ENCODE measurements at regions not wholly inside any gene's neighbourhood (a gene's known extent, or its start where the extent isn't known, plus 50 kb on each side); places are given as distances from the start of the nearest gene placed in this dataset.

- no peak for DNase-seq (ENCODE audit: low read depth, low spot score)
- CTCF ChIA-PET: no interaction called here
Measured at GRCh38 chrX:69256291-69256565, 91.0 kb upstream of the PJA1 start.

More at GRCh38 chrX:69256291-69256565, 91.0 kb upstream of the PJA1 start:
- Histone ChIP-seq H3K36me3 (ENCODE audit: control insufficient read depth in 1 of 2, insufficient read depth in 2 of 2, low read length in 2 of 2) (no peaks in the 10 kb centered on the region), H3K9me2 (ENCODE audit: insufficient read depth) (no peaks in the 10 kb centered on the region), H3K4me1 (ENCODE audit: control insufficient read depth in 1 of 2, insufficient read depth in 2 of 2, low read length in 2 of 2) (no peaks in the 10 kb centered on the region), H3K27ac (ENCODE audit: low read depth, low read length) (no peak overlapping the region), H3K27me3 (ENCODE audit: insufficient read depth, low read length) (no peaks in the 10 kb centered on the region), H3K4me3 (replicated peaks in 1 of 2; ENCODE audit: low read depth in 1 of 2, low read length in 2 of 2) (no peak overlapping the region), H3K79me2 (ENCODE audit: insufficient read depth, low read length) (no peaks in the 10 kb centered on the region), H3K9ac (ENCODE audit: low read length) (no peak overlapping the region), H3K4me2 (ENCODE audit: low read length) (no peak overlapping the region), H4K20me1 (ENCODE audit: insufficient read depth) (no peaks in the 10 kb centered on the region), H3K9me3 (ENCODE audit: control insufficient read depth in 1 of 2, insufficient read depth in 1 of 2, low read depth in 1 of 2, low read length in 2 of 2) (no peaks in the 10 kb centered on the region), H2AFZ (ENCODE audit: low read depth, low read length, poor library complexity, severe bottlenecking) (no peak overlapping the region)
- no peak for TF ChIP-seq POLR2AphosphoS5 (IDR thresholded peaks at IDR 0.05; ENCODE audit: low read depth, low read length)
- no peak for TF ChIP-seq FOSL1 (IDR thresholded peaks at IDR 0.05; ENCODE audit: low read depth)
- no peak for TF ChIP-seq RAD21 (IDR thresholded peaks at IDR 0.05; ENCODE audit: low read depth)
- TF ChIP-seq ELF1 (IDR thresholded peaks at IDR 0.05; ENCODE audit: borderline replicate concordance, low read depth): no peak
- TF ChIP-seq ZFX (IDR thresholded peaks at IDR 0.05): no peak
- no peak for TF ChIP-seq ZNF274 (IDR thresholded peaks at IDR 0.05; ENCODE audit: low read depth, low read length)
- TF ChIP-seq TCF7L2 (IDR thresholded peaks at IDR 0.05; ENCODE audit: borderline replicate concordance, extremely low read depth, insufficient read depth, insufficient read length): no peak
- TF ChIP-seq YY1 (IDR thresholded peaks at IDR 0.05; ENCODE audit: extremely low read depth, insufficient replicate concordance, low read depth, low read length): no peak
- TF ChIP-seq JUND (IDR thresholded peaks at IDR 0.05): no peak
- no peak for TF ChIP-seq REST (IDR thresholded peaks at IDR 0.05; ENCODE audit: low read depth)
- TF ChIP-seq SIN3A (IDR thresholded peaks at IDR 0.05; ENCODE audit: low read depth): no peak
- TF ChIP-seq SP1 (IDR thresholded peaks at IDR 0.05; ENCODE audit: low read depth): no peak
- TF ChIP-seq CBX3 (IDR thresholded peaks at IDR 0.05; ENCODE audit: low read depth): no peak
- no peak for TF ChIP-seq EGR1 (IDR thresholded peaks at IDR 0.05; ENCODE audit: low read depth)
- TF ChIP-seq CTCF (IDR thresholded peaks at IDR 0.05 in 2 of 3, conservative IDR thresholded peaks at IDR 0.05 in 1 of 3; ENCODE audit: borderline replicate concordance in 1 of 3, insufficient read depth in 1 of 3, low read depth in 2 of 3, low read length in 2 of 3): no peak
- TF ChIP-seq CEBPB (IDR thresholded peaks at IDR 0.05; ENCODE audit: low read depth): no peak
- TF ChIP-seq SRF (IDR thresholded peaks at IDR 0.05; ENCODE audit: low read depth): no peak
- no peak for TF ChIP-seq ZBTB33 (IDR thresholded peaks at IDR 0.05; ENCODE audit: extremely low read depth, insufficient replicate concordance, low read length)
- no peak for TF ChIP-seq POLR2A (IDR thresholded peaks at IDR 0.05; ENCODE audit: borderline replicate concordance, extremely low read depth, insufficient read depth, insufficient read length)
- ChIA-PET POLR2A (no interaction called here), RAD21 (ENCODE audit: low non-redundant PET in 1 of 2, low total read pairs in 2 of 2, uncharacterized antibody in 2 of 2, unreplicated experiment in 2 of 2) (no interaction called here)
- no TSS peak for BruUV-seq (replicated peaks)
- ATAC-seq: no peak
- intact Hi-C loops (cut with micrococcal nuclease): no loop called here
